OCI-LY3 (cell line): ENCODE measurements at regions not wholly inside any gene's neighbourhood (a gene's known extent, or its start where the extent isn't known, plus 50 kb on each side); places are given as distances from the start of the nearest gene placed in this dataset.

ENCODE experiments used
- H2AFZ ChIP-seq: fragments of 200-600, 300-600 bp; shearing (Covaris generic); 2 replicates; pipeline ENCODE4 v1.6.0; 2014; ENCODE audit warnings: antibody characterized with exemption, low read depth, low read length
- H3K27ac ChIP-seq: fragments of 200-600, 300-600 bp; sonication (generic); 2 replicates; pipeline ENCODE4 v1.5.1; 2014; ENCODE audit warnings: mild to moderate bottlenecking, low read length, moderate library complexity, mixed read lengths
- H3K27me3 ChIP-seq: fragments of 200-600, 300-600 bp; sonication (generic); 2 replicates; pipeline ENCODE4 v1.6.1; 2014; ENCODE audit warnings: low read depth, low read length, mixed read lengths
- H3K36me3 ChIP-seq: fragments of 200-600, 300-600 bp; sonication (generic); replicated peaks from 2 replicates; pipeline ENCODE3; 2014; ENCODE audit warnings: low read depth, low read length, mixed read lengths
- H3K4me1 ChIP-seq: fragments of 300-600, 200-600 bp; sonication (generic); 2 replicates; pipeline ENCODE4 v1.6.1; 2014; ENCODE audit warnings: low read length, mixed read lengths
- H3K4me2 ChIP-seq: fragments of 200-600, 300-600 bp; sonication (generic); 2 replicates; pipeline ENCODE4 v1.6.1; 2014; ENCODE audit warnings: low read length, mixed read lengths
- H3K4me3 ChIP-seq: fragments of 300-600, 200-600 bp; sonication (generic); 2 replicates; pipeline ENCODE4 v1.5.1; 2014; ENCODE audit warnings: antibody characterized with exemption, mild to moderate bottlenecking, low read length, moderate library complexity
- H3K79me2 ChIP-seq: fragments of 300-600, 200-600 bp; shearing (Covaris generic); 2 replicates; pipeline ENCODE4 v1.6.1; 2014; ENCODE audit warnings: mild to moderate bottlenecking, low read length, mixed read lengths
- H3K9ac ChIP-seq: fragments of 300-600, 200-600 bp; shearing (Covaris generic); 2 replicates; pipeline ENCODE4 v1.6.0; 2014; ENCODE audit warnings: mild to moderate bottlenecking, low read length, moderate library complexity
- H3K9me3 ChIP-seq: fragments of 200-600, 300-600 bp; shearing (Covaris generic); 2 replicates; pipeline ENCODE4 v1.6.1; 2014; ENCODE audit warnings: low read length, mixed read lengths; ENCODE audit not compliant: insufficient read depth
- H4K20me1 ChIP-seq: fragments of 200-600, 300-600 bp; sonication (generic); 2 replicates; pipeline ENCODE4 v1.6.1; 2016; ENCODE audit warnings: low read length, mixed read lengths; ENCODE audit not compliant: insufficient read depth
- CTCF ChIP-seq: fragments of 200-600, 300-600 bp; sonication (generic); IDR thresholded peaks from 2 replicates; pipeline ENCODE4 v1.5.1; 2014; ENCODE audit warnings: antibody characterized with exemption, low read length, low read depth
- EZH2phosphoT487 ChIP-seq: fragments of 200-600 bp; shearing (Covaris generic); IDR thresholded peaks from 2 replicates; pipeline ENCODE4 v1.6.1; 2018; ENCODE audit warnings: antibody characterized with exemption, mixed run types, low read depth

DNA sequence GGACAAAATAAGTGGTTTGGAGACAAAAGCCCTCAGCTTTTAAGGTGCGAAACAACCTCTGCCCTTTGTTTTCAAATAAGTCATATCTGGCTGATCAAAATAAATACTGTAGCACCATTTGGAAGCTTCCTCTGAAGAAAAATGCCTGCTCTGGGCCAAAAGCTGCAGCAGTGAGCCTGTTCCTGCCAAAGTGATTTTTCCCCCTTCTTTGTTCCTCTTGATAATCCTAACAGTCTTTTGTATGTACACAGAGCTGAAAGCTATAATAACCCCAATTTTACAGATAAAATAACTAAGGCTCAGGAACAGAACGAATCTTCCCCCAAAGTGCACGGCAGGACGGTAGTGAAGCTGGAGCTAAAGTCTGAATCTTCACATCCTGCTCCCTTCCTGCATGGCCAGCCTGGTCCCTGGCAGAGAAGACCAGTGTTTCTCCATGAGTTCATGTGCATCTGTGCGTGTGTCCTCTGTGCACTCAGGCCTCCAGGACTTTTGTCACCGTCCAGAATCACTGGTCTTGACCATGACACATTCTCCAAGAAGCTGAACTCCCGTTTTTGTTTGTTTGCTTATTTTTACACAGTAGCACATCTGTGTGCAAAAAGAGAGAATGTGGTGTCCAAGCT lies 2114.1 kb upstream of the PIK3C3 start:
- Histone ChIP-seq H3K27ac (no peak overlapping the region), H2AFZ (no peak overlapping the region), H3K4me2 (no peak overlapping the region), H3K9me3 (no peaks in the 10 kb centered on the region), H3K79me2 (no peaks in the 10 kb centered on the region), H3K4me1 (no peaks in the 10 kb centered on the region), H4K20me1 (no peaks in the 10 kb centered on the region), H3K27me3 (no peaks in the 10 kb centered on the region), H3K9ac (no peak overlapping the region), H3K36me3 (no peaks in the 10 kb centered on the region), H3K4me3 (no peak overlapping the region)
- TF ChIP-seq EZH2phosphoT487, result no peak
- no peak for TF ChIP-seq CTCF

DNA sequence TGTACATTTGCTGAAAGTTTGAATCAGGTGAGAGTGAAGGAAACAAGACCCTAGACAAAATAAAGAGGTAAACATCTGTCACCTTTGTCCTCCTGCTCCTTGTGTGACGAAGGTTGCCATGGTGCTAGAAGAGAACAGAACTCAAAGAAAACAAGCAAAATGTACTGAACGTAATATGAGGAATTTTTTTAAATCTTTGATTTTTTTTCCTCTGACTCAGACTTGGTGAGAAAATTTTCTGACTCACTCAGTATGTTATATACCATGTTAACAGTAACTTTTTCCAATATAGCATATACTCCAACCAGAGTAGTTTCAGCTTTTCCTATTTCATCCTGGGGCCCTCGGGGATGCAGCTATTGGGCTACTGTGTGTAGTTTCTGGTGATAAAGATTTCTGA lies 2114.6 kb upstream of the PIK3C3 start:
- H2AFZ ChIP-seq, result no peak overlapping the region
- no peaks in the 10 kb centered on the region for H3K4me1 ChIP-seq
- H3K27me3 ChIP-seq, result no peaks in the 10 kb centered on the region
- H3K79me2 ChIP-seq, result no peaks in the 10 kb centered on the region
- no peaks in the 10 kb centered on the region for H3K9me3 ChIP-seq
- no peak overlapping the region for H3K27ac ChIP-seq
- no peak overlapping the region for H3K4me3 ChIP-seq
- H4K20me1 ChIP-seq, result no peaks in the 10 kb centered on the region
- TF ChIP-seq CTCF (no peak), EZH2phosphoT487 (no peak)
- H3K4me2 ChIP-seq, result no peak overlapping the region
- no peak overlapping the region for H3K9ac ChIP-seq
- H3K36me3 ChIP-seq, result no peaks in the 10 kb centered on the region

DNA sequence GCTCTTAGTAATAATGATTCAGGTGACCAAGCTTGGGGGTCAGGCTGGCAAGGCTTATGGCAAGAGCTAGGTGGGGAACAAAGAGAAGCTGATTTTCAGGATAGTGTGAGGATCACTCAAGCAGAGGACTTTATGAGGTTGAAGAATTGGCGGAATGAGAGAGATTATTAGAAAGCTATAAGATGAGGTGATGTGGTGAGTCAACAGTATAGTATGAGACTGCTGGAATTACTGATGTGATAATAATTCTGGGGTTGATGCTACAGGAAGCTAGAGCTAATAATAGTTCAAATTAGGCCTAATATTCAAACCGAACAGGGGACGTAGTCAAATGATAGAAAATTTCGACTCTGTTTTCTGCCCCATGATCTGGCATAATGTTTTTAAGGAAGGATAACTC lies 2115.3 kb upstream of the PIK3C3 start:
- no peak overlapping the region for H3K4me2 ChIP-seq
- no peaks in the 10 kb centered on the region for H3K36me3 ChIP-seq
- no peak overlapping the region for H3K27ac ChIP-seq
- H3K9ac ChIP-seq, result no peak overlapping the region
- H3K4me1 ChIP-seq, result no peaks in the 10 kb centered on the region
- no peak overlapping the region for H3K4me3 ChIP-seq
- TF ChIP-seq EZH2phosphoT487, result no peak
- no peak for TF ChIP-seq CTCF
- no peaks in the 10 kb centered on the region for H3K27me3 ChIP-seq
- no peaks in the 10 kb centered on the region for H3K9me3 ChIP-seq
- H4K20me1 ChIP-seq, result no peaks in the 10 kb centered on the region
- H3K79me2 ChIP-seq, result no peaks in the 10 kb centered on the region
- no peak overlapping the region for H2AFZ ChIP-seq

- no peaks in the 10 kb centered on the region for H3K36me3 ChIP-seq
Measured at GRCh38 chr18:39838831-39839230, 2116.2 kb upstream of the PIK3C3 start.

More at GRCh38 chr18:39838831-39839230, 2116.2 kb upstream of the PIK3C3 start:
- H2AFZ ChIP-seq, result no peak overlapping the region
- H3K9ac ChIP-seq, result no peak overlapping the region
- no peak overlapping the region for H3K27ac ChIP-seq
- TF ChIP-seq CTCF (no peak), EZH2phosphoT487 (no peak)
- no peaks in the 10 kb centered on the region for H3K27me3 ChIP-seq
- H3K4me1 ChIP-seq, result no peaks in the 10 kb centered on the region
- no peak overlapping the region for H3K4me2 ChIP-seq
- H4K20me1 ChIP-seq, result no peaks in the 10 kb centered on the region
- H3K4me3 ChIP-seq, result no peak overlapping the region
- no peaks in the 10 kb centered on the region for H3K79me2 ChIP-seq
- no peaks in the 10 kb centered on the region for H3K9me3 ChIP-seq
